Stimulated activated CD8-positive, alpha-beta memory T cell treated with anti-CD3 and anti-CD28 coated beads, Interleukin-12 subunit alpha, Interleukin-12 subunit beta, amount 100 ng/mL, for 24 hours (primary cell): ENCODE measurements at regions not wholly inside any gene's neighbourhood (a gene's known extent, or its start where the extent isn't known, plus 50 kb on each side); places are given as distances from the start of the nearest gene placed in this dataset.

Experiments
- DNase-seq: peaks from one replicate; pipeline ENCODE4 v3.0.0-alpha.2; 2020; ENCODE audit errors: extremely low read depth

GRCh38 chr22:48340191-48340590 is 1487.5 kb downstream of the BRD1 start:
- DNase-seq = no peak

GRCh38 chr22:48338793-48339705 is 1488.6 kb downstream of the BRD1 start:
- DNase-seq = no peak

GRCh38 chr22:48337957-48338792 is 1489.5 kb downstream of the BRD1 start:
- DNase-seq = no peak

GRCh38 chr22:48336339-48337060 is 1491.2 kb downstream of the BRD1 start:
- no peak for DNase-seq

GRCh38 chr22:48335442-48336139 is 1492.1 kb downstream of the BRD1 start:
- DNase-seq = no peak

GRCh38 chr22:48334971-48335370 is 1492.7 kb downstream of the BRD1 start:
- DNase-seq = no peak

- DNase-seq = no peak
These were observed 1493.6 kb downstream of the BRD1 start for GRCh38 chr22:48333816-48334735.

GRCh38 chr22:48333323-48333763 is 1494.3 kb downstream of the BRD1 start:
- DNase-seq = no peak

GRCh38 chr22:48332438-48333322 is 1495.0 kb downstream of the BRD1 start:
- DNase-seq = no peak

GRCh38 chr22:48331691-48332220 is 1495.9 kb downstream of the BRD1 start:
- no peak for DNase-seq

GRCh38 chr22:48331266-48331665 is 1496.4 kb downstream of the BRD1 start:
- DNase-seq = no peak

- no peak for DNase-seq
These were observed 1500.0 kb downstream of the BRD1 start for GRCh38 chr22:48327721-48328120.

GRCh38 chr22:48323746-48324145 is 1503.9 kb downstream of the BRD1 start:
- no peak for DNase-seq

- DNase-seq = no peak
These were observed 1504.8 kb downstream of the BRD1 start for GRCh38 chr22:48322907-48323306.

GRCh38 chr22:48321986-48322545 is 1505.6 kb downstream of the BRD1 start:
- DNase-seq = no peak

GRCh38 chr22:48320683-48321451 is 1506.8 kb downstream of the BRD1 start:
- DNase-seq = no peak

- DNase-seq = no peak
These were observed 1507.5 kb downstream of the BRD1 start for GRCh38 chr22:48320048-48320682.
